IMR-90 (cell line): ENCODE measurements at regions not wholly inside any gene's neighbourhood (a gene's known extent, or its start where the extent isn't known, plus 50 kb on each side); places are given as distances from the start of the nearest gene placed in this dataset.

Source experiments
- ATAC-seq: fragments of 200-7000 bp; cut with Tn5 transposase; 2 replicates; pipeline ENCODE4 v1.9.1; 2020; ENCODE audit warnings: low read depth, mild to moderate bottlenecking, moderate library complexity
- BruUV-seq: library from RNA; stranded (reverse); fragments of 400-500 nt; replicated peaks from 2 replicates; lab custom pipeline; 2021; lab: Mats Ljungman, UMichigan
- CTCF ChIA-PET: fragments of 300-600 bp; formaldehyde crosslinking; extraction: SDS; loops from one replicate; lab custom pipeline; 2021; ENCODE audit warnings: antibody characterized with exemption; lab: Yijun Ruan, JAX
- POLR2A ChIA-PET: fragments of 300-600 bp; sonication (Branson Sonifier 250); formaldehyde crosslinking; loops from one replicate; lab custom pipeline; 2022; ENCODE audit warnings: antibody characterized with exemption; ENCODE audit not compliant: unreplicated experiment; lab: Charles Lee
- DNase-seq: peaks from one replicate; pipeline ENCODE4 v3.0.0; 2013
- H2AFZ ChIP-seq: replicated peaks from 2 replicates; pipeline ENCODE3; 2013; ENCODE audit warnings: low read length, mild to moderate bottlenecking; ENCODE audit not compliant: poor library complexity
- H2AK5ac ChIP-seq: 2 replicates; pipeline ENCODE4 v1.6.1; 2013; ENCODE audit warnings: low read depth, low read length, inconsistent platforms
- H2AK9ac ChIP-seq: replicated peaks from 2 replicates; pipeline ENCODE3; 2013; ENCODE audit warnings: mild to moderate bottlenecking, low read depth, low read length, moderate library complexity; ENCODE audit not compliant: poor library complexity
- H2BK120ac ChIP-seq: 2 replicates; pipeline ENCODE4 v1.6.1; 2013; ENCODE audit warnings: low read depth, low read length, inconsistent platforms
- H2BK15ac ChIP-seq: 3 replicates; pipeline ENCODE4 v1.6.1; 2013; ENCODE audit warnings: low read depth, low read length, inconsistent platforms
- H2BK20ac ChIP-seq: 2 replicates; pipeline ENCODE4 v1.6.1; 2013; ENCODE audit warnings: low read depth, mild to moderate bottlenecking, inconsistent platforms, low read length, moderate library complexity
- H2BK5ac ChIP-seq: 2 replicates; pipeline ENCODE4 v1.6.1; 2013; ENCODE audit warnings: mild to moderate bottlenecking, low read depth, low read length, inconsistent platforms; ENCODE audit not compliant: poor library complexity, severe bottlenecking
- H3K14ac ChIP-seq: replicated peaks from 2 replicates; pipeline ENCODE4 v1.6.1; 2013; ENCODE audit warnings: low read depth, low read length, inconsistent platforms
- H3K18ac ChIP-seq: 2 replicates; pipeline ENCODE4 v1.6.1; 2013; ENCODE audit warnings: low read depth, low read length, control low read depth
- H3K23ac ChIP-seq: 2 replicates; pipeline ENCODE4 v1.6.1; 2013; ENCODE audit warnings: low read depth, low read length, inconsistent platforms
- H3K27ac ChIP-seq: 2 replicates; pipeline ENCODE4 v1.5.1; 2013; ENCODE audit warnings: mild to moderate bottlenecking, control low read depth, low read length; ENCODE audit not compliant: insufficient read depth
- H3K27me3 ChIP-seq: 2 replicates; pipeline ENCODE4 v1.6.1; 2013; ENCODE audit warnings: low read length; ENCODE audit not compliant: control insufficient read depth, insufficient read depth
- H3K36me3 ChIP-seq: 2 replicates; pipeline ENCODE4 v1.6.1; 2013; ENCODE audit warnings: low read length, mixed read lengths; ENCODE audit not compliant: control insufficient read depth, insufficient read depth
- H3K4ac ChIP-seq: 2 replicates; pipeline ENCODE4 v1.6.1; 2013; ENCODE audit warnings: low read depth, low read length, inconsistent platforms
- H3K4me1 ChIP-seq: 2 replicates; pipeline ENCODE4 v1.6.1; 2013; ENCODE audit warnings: low read length, mixed read lengths; ENCODE audit not compliant: control insufficient read depth, insufficient read depth
- H3K4me2 ChIP-seq: 2 replicates; pipeline ENCODE4 v1.6.1; 2013; ENCODE audit warnings: low read depth, mild to moderate bottlenecking, control low read depth, low read length, moderate library complexity
- H3K4me3 ChIP-seq: 2 replicates; pipeline ENCODE4 v1.5.1; 2013; ENCODE audit warnings: low read depth, mild to moderate bottlenecking, control low read depth, low read length, moderate library complexity; ENCODE audit not compliant: insufficient read depth
- H3K56ac ChIP-seq: 2 replicates; pipeline ENCODE4 v1.6.1; 2013; ENCODE audit warnings: low read length, inconsistent platforms; ENCODE audit not compliant: insufficient read depth; ENCODE audit errors: extremely low read depth
- H3K79me1 ChIP-seq, 2 experiments: 2 replicates each; pipeline ENCODE4 v1.6.1; 2013; ENCODE audit warnings: low read length in 2 of 2, inconsistent platforms in 1 of 2, low read depth in 1 of 2
- H3K9ac ChIP-seq: 2 replicates; pipeline ENCODE4 v1.6.1; 2013; ENCODE audit warnings: low read depth, low read length, control low read depth
- H3K9me1 ChIP-seq: 2 replicates; pipeline ENCODE4 v1.6.1; 2013; ENCODE audit warnings: low read length, inconsistent platforms; ENCODE audit not compliant: insufficient read depth
- H3K9me3 ChIP-seq: 2 replicates; pipeline ENCODE4 v1.6.1; 2013; ENCODE audit warnings: low read length; ENCODE audit not compliant: control insufficient read depth, insufficient read depth
- H4K20me1 ChIP-seq: 2 replicates; pipeline ENCODE4 v1.6.1; 2013; ENCODE audit warnings: low read length, inconsistent platforms; ENCODE audit not compliant: insufficient read depth
- H4K5ac ChIP-seq: 2 replicates; pipeline ENCODE4 v1.6.1; 2013; ENCODE audit warnings: mild to moderate bottlenecking, low read depth, low read length, control low read depth
- H4K8ac ChIP-seq, 2 experiments: 2 replicates each; pipeline ENCODE4 v1.6.1; 2013; ENCODE audit warnings: low read depth in 2 of 2, low read length in 2 of 2, control low read depth in 1 of 2, inconsistent platforms in 1 of 2
- H4K91ac ChIP-seq: 2 replicates; pipeline ENCODE4 v1.6.1; 2013; ENCODE audit warnings: low read depth, low read length, inconsistent platforms; ENCODE audit not compliant: insufficient read depth
- CEBPB ChIP-seq: IDR thresholded peaks from 2 replicates; pipeline ENCODE4 v1.6.1; 2012; ENCODE audit warnings: low read depth, low read length, improper control_type of control experiment
- CHD1 ChIP-seq: IDR thresholded peaks from 2 replicates; pipeline ENCODE4 v1.6.1; 2012; ENCODE audit warnings: low read depth, low read length, improper control_type of control experiment
- CTCF ChIP-seq: conservative IDR thresholded peaks from 2 replicates; pipeline ENCODE4 v1.5.1; 2012; ENCODE audit warnings: mild to moderate bottlenecking, low read depth, low read length, improper control_type of control experiment
- ELK1 ChIP-seq: fragments of 150-350 bp; IDR thresholded peaks from 2 replicates; pipeline ENCODE4 v1.6.1; 2016; ENCODE audit warnings: low read depth, mild to moderate bottlenecking, low read length, moderate library complexity, borderline replicate concordance
- FOS ChIP-seq: fragments of 150-350 bp; IDR thresholded peaks from 2 replicates; pipeline ENCODE4 v1.6.1; 2016; ENCODE audit warnings: low read depth, low read length
- MAFK ChIP-seq: IDR thresholded peaks from 2 replicates; pipeline ENCODE4 v1.6.1; 2012; ENCODE audit warnings: low read depth, low read length, improper control_type of control experiment
- MAZ ChIP-seq: IDR thresholded peaks from 2 replicates; pipeline ENCODE4 v1.6.1; 2012; ENCODE audit warnings: low read depth, mild to moderate bottlenecking, low read length, improper control_type of control experiment, moderate library complexity, borderline replicate concordance
- MXI1 ChIP-seq: IDR thresholded peaks from 2 replicates; pipeline ENCODE4 v1.6.1; 2012; ENCODE audit warnings: low read depth, mild to moderate bottlenecking, low read length, moderate library complexity, borderline replicate concordance
- NFE2L2 ChIP-seq: fragments of 150-350 bp; IDR thresholded peaks from 2 replicates; pipeline ENCODE4 v1.6.1; 2016; ENCODE audit warnings: low read depth, mild to moderate bottlenecking, low read length
- POLR2A ChIP-seq: IDR thresholded peaks from 2 replicates; pipeline ENCODE4 v1.6.1; 2012; ENCODE audit warnings: mild to moderate bottlenecking, low read depth, low read length
- RAD21 ChIP-seq: IDR thresholded peaks from 2 replicates; pipeline ENCODE4 v1.6.1; 2012; ENCODE audit warnings: low read length, improper control_type of control experiment
- RCOR1 ChIP-seq: IDR thresholded peaks from 2 replicates; pipeline ENCODE4 v1.6.1; 2012; ENCODE audit warnings: mild to moderate bottlenecking, low read length, improper control_type of control experiment; ENCODE audit not compliant: insufficient replicate concordance
- RFX5 ChIP-seq: IDR thresholded peaks from 2 replicates; pipeline ENCODE4 v1.8.0; 2012; ENCODE audit warnings: low read depth, mild to moderate bottlenecking, low read length, moderate library complexity
- SMC3 ChIP-seq: fragments of 150-350 bp; IDR thresholded peaks from 2 replicates; pipeline ENCODE4 v1.6.1; 2016; ENCODE audit warnings: low read depth, mild to moderate bottlenecking, antibody characterized with exemption, low read length, moderate library complexity
- WGBS, 2 experiments: methylation state at CpG; one replicate each; pipeline versions ENCODE4 v1.1.5 to v1.1.7; 2013; ENCODE audit warnings: missing lambda C conversion rate in 2 of 2; ENCODE audit not compliant: insufficient read length in 1 of 2; ENCODE audit errors: extremely low coverage in 2 of 2; 5-methylcytosine and 5-hydroxymethylcytosine counted together
- dilution Hi-C: fragments of 300-500 bp; cut with HindIII; formaldehyde crosslinking; loops from one replicate; pipeline ENCODE4 v1.14.3; 2018; ENCODE audit warnings: low sequenced_read_pairs; ENCODE audit not compliant: unreplicated experiment
- in situ Hi-C: fragments of 300-500 bp; cut with MboI; formaldehyde crosslinking; loops from 3 replicates; pipeline ENCODE4 v1.14.3; 2019; ENCODE audit warnings: low sequenced_read_pairs, inconsistent platforms, mixed read lengths
- intact Hi-C: fragments of 100-400 bp; cut with micrococcal nuclease; formaldehyde crosslinking; loops from 2 replicates; pipeline ENCODE4 v1.10.0; 2022
- TF ChIP-seq, protein P1 (sequence below): fragments of 150-350 bp; IDR thresholded peaks from 2 replicates; pipeline ENCODE4 v1.6.1; 2017; ENCODE audit warnings: mild to moderate bottlenecking, antibody characterized with exemption, low read length, low read depth

DNA sequence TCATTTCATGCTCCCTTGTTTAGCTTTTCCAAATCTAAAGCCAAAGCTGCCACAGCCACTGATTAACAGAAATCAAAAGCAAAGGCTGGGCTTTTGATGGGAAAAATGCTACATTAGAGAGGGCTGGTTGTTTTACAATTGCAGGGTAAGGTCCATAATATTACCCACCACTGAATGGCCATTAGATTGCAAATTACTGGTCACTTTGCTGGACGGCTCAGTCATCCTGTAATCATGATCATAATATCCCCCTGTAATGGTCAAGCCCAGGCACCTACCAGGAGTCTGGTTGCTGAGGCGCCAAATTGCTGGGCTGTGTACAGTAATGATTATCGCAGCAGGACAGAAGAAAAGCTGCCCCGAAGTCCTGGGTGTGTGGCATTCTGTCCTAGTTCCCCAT, 286.5 kb downstream of the ZSWIM6 start:
- no peak overlapping the region for H4K5ac ChIP-seq
- DNase-seq = no peak
- H3K4me2 ChIP-seq = no peak overlapping the region
- H3K36me3 ChIP-seq = no peaks in the 10 kb centered on the region
- H2BK15ac ChIP-seq = no peak overlapping the region; the same call in 2 of the 3 replicates
- intact Hi-C loops (no loop called here), dilution Hi-C loops (no loop called here), in situ Hi-C loops (no loop called here)
- no peaks in the 10 kb centered on the region for H4K20me1 ChIP-seq
- H3K23ac ChIP-seq = no peak overlapping the region
- H2AK9ac ChIP-seq = no peak overlapping the region
- ChIA-PET POLR2A (no interaction called here), CTCF (no interaction called here)
- H2BK120ac ChIP-seq = no peak overlapping the region
- H3K4me1 ChIP-seq = no peaks in the 10 kb centered on the region
- TF ChIP-seq RAD21 = no peak
- no peak for TF ChIP-seq CHD1
- TF ChIP-seq ELK1 = no peak
- TF ChIP-seq MXI1 = no peak
- no peak for TF ChIP-seq MAZ
- TF ChIP-seq CTCF = no peak
- TF ChIP-seq FOS = no peak
- no peak for TF ChIP-seq NFE2L2
- TF ChIP-seq RCOR1 = no peak
- no peak for TF ChIP-seq RFX5
- TF ChIP-seq, protein P1, sequence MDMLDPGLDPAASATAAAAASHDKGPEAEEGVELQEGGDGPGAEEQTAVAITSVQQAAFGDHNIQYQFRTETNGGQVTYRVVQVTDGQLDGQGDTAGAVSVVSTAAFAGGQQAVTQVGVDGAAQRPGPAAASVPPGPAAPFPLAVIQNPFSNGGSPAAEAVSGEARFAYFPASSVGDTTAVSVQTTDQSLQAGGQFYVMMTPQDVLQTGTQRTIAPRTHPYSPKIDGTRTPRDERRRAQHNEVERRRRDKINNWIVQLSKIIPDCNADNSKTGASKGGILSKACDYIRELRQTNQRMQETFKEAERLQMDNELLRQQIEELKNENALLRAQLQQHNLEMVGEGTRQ = no peak
- TF ChIP-seq POLR2A = no peak
- TF ChIP-seq MAFK = no peak
- TF ChIP-seq SMC3 = no peak
- TF ChIP-seq CEBPB = no peak
- no peak overlapping the region for H4K91ac ChIP-seq
- no peak overlapping the region for H3K9ac ChIP-seq
- no peak overlapping the region for H3K27ac ChIP-seq
- H3K9me3 ChIP-seq = no peaks in the 10 kb centered on the region
- no peak overlapping the region for H3K14ac ChIP-seq
- no peak overlapping the region for H3K4me3 ChIP-seq
- H3K9me1 ChIP-seq = no peaks in the 10 kb centered on the region
- no peak overlapping the region for H2AFZ ChIP-seq
- H2BK20ac ChIP-seq = no peak overlapping the region
- WGBS, 2 experiments = no CpG with 5 or more reads among the region's 4 CpGs
- peaks cover 15% of the 10 kb centered on the region; the same call in 1 of the 2 replicates for H3K27me3 ChIP-seq
- no peaks in the 10 kb centered on the region for H3K79me1 ChIP-seq
- no TSS peak for BruUV-seq
- H2AK5ac ChIP-seq = no peak overlapping the region
- no peak overlapping the region for H2BK5ac ChIP-seq
- H3K4ac ChIP-seq = no peak overlapping the region
- H3K18ac ChIP-seq = no peak overlapping the region
- H3K56ac ChIP-seq = no peak overlapping the region
- no peak for ATAC-seq
- no peak overlapping the region for H4K8ac ChIP-seq
